Activated CD8-positive, alpha-beta memory T cell treated with anti-CD3 and anti-CD28 coated beads, Interleukin-2, amount 10 ng/mL, durations not matched to agents 7 days and 5 days (primary cell): ENCODE measurements at regions not wholly inside any gene's neighbourhood (a gene's known extent, or its start where the extent isn't known, plus 50 kb on each side); places are given as distances from the start of the nearest gene placed in this dataset.

Experiments used
- ATAC-seq: fragments of 150-1000 bp; cut with Tn5 transposase; one replicate; pipeline ENCODE4 v1.10.0; 2021; ENCODE audit warnings: moderate library complexity
- CTCF ChIA-PET: fragments of 350-600 bp; sonication (Branson Sonifier 250); formaldehyde crosslinking; loops from one replicate; lab custom pipeline; 2021; ENCODE audit warnings: antibody characterized with exemption; lab: Charles Lee
- DNase-seq: peaks from one replicate; pipeline ENCODE4 v3.0.0-alpha.2; 2020
- H3K27ac Mint-ChIP-seq: one replicate; pipeline ENCODE4 v1.8.0; 2021; ENCODE audit warnings: mild to moderate bottlenecking, mixed read lengths
- H3K27me3 Mint-ChIP-seq: one replicate; pipeline ENCODE4 v1.8.0; 2021; ENCODE audit warnings: mixed read lengths
- H3K36me3 Mint-ChIP-seq: one replicate; pipeline ENCODE4 v1.8.0; 2021; ENCODE audit warnings: mild to moderate bottlenecking, mixed read lengths
- H3K4me1 Mint-ChIP-seq: one replicate; pipeline ENCODE4 v1.8.0; 2021; ENCODE audit warnings: mixed read lengths
- H3K4me3 Mint-ChIP-seq: one replicate; pipeline ENCODE4 v1.8.0; 2021; ENCODE audit warnings: mild to moderate bottlenecking, moderate library complexity, mixed read lengths
- H3K9me3 Mint-ChIP-seq: one replicate; pipeline ENCODE4 v1.8.0; 2022; ENCODE audit warnings: low read depth, mixed read lengths

DNA sequence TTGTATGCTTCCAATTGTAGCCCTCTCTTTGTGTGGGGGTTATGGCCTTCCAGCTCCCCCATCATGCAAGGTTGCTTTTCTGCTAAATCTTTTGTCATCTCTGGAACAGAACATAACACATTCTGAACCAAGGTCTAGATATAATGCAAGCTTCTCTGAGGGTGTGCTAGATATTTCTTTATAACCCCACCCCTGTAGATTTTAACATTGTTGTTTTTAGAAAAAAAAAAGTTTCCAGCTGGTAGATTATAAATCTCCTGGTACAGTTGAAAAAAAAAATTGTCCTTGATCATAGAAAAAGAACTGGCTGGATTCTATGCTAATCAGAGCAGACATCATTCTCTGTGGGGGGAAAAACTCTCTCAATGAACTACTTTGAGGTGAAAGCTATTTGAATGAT, 363.3 kb downstream of the METTL15 start:
- ATAC-seq (no peak), DNase-seq (no peak)
- no peak overlapping the region for H3K4me3 Mint-ChIP-seq
- H3K4me1 Mint-ChIP-seq: no peaks in the 10 kb centered on the region
- no peak overlapping the region for H3K27ac Mint-ChIP-seq
- H3K9me3 Mint-ChIP-seq: no peaks in the 10 kb centered on the region
- CTCF ChIA-PET: no interaction called here
- H3K27me3 Mint-ChIP-seq: no peaks in the 10 kb centered on the region
- H3K36me3 Mint-ChIP-seq: no peaks in the 10 kb centered on the region

DNA sequence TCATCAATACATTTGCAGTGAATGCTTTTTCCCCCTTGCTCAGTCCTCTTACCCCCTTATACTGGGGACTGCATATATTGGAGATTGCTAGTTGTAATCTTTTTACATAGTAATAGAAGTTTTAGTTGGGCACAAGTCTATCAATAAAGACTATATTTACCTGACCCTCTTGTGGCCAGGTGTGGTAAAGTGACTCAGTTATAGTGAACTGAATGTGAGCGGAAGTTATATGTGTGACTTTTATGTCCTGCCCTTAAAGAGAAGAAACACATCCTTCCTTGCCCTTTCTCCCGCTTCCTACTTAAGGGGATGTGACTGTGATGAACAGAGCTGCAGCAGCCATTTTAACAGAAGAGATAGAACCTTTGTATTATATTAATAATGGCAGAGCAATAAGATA, 362.0 kb downstream of the METTL15 start:
- no peak for DNase-seq
- H3K27me3 Mint-ChIP-seq: no peaks in the 10 kb centered on the region
- CTCF ChIA-PET: no interaction called here
- H3K4me1 Mint-ChIP-seq: no peaks in the 10 kb centered on the region
- no peak overlapping the region for H3K4me3 Mint-ChIP-seq
- no peaks in the 10 kb centered on the region for H3K36me3 Mint-ChIP-seq
- H3K9me3 Mint-ChIP-seq: no peaks in the 10 kb centered on the region
- H3K27ac Mint-ChIP-seq: no peak overlapping the region
- no peak for ATAC-seq

DNA sequence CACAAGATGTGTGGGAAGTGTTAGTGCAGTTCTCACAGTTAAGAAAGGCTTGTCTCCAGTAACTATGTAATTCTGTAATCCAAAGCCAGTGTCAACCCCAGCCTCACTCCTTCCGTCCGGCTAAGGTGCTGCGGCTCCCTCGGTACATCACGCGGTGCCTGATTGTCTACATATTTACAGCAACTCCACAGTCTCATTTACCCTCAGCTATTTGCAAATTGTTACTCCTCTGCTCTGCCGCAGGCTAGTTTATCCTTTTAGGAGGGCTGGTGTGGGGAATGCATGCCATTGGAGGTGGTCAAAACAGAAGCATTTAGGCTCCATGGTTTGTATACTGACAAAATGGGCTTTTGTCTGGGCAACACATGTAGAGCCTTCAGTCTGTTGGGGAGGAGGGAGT, 358.3 kb downstream of the METTL15 start:
- no peaks in the 10 kb centered on the region for H3K36me3 Mint-ChIP-seq
- H3K4me3 Mint-ChIP-seq: no peak overlapping the region
- no peak overlapping the region for H3K27ac Mint-ChIP-seq
- ATAC-seq: no peak
- no peaks in the 10 kb centered on the region for H3K4me1 Mint-ChIP-seq
- CTCF ChIA-PET: no interaction called here
- DNase-seq: no peak
- no peaks in the 10 kb centered on the region for H3K9me3 Mint-ChIP-seq
- no peaks in the 10 kb centered on the region for H3K27me3 Mint-ChIP-seq

- Mint-ChIP-seq H3K4me3 (no peak overlapping the region), H3K4me1 (no peaks in the 10 kb centered on the region), H3K27me3 (no peaks in the 10 kb centered on the region), H3K27ac (no peak overlapping the region), H3K9me3 (no peaks in the 10 kb centered on the region), H3K36me3 (no peaks in the 10 kb centered on the region)
- DNase-seq (no peak), ATAC-seq (no peak)
- CTCF ChIA-PET: no interaction called here
Observed at GRCh38 chr11:28464252-28464867, 356.2 kb downstream of the METTL15 start.

DNA sequence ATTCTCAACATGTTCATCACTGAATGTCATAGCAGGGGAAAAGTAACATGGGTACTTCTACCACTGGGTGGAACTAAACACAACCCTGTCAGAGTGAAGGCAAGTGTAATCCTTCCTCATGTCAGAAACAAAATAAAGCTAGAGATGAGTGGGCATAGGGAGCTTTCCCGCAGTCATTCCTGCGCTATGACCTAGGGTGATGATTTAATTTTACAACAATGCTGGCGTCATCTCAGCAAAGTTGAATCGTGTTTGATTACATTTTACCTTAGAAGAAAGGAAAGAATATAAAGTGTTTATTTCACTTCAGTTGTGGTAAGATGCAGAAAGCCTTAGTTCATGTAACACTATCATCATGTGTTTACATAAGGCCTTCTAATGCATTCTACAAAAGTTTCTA, 355.6 kb downstream of the METTL15 start:
- no peaks in the 10 kb centered on the region for H3K27me3 Mint-ChIP-seq
- CTCF ChIA-PET: no interaction called here

GRCh38 chr11:28461846-28462245, 353.7 kb downstream of the METTL15 start:
- H3K27ac Mint-ChIP-seq: no peak overlapping the region
- H3K4me3 Mint-ChIP-seq: no peak overlapping the region
- no peaks in the 10 kb centered on the region for H3K36me3 Mint-ChIP-seq
- no peak for DNase-seq
- CTCF ChIA-PET: no interaction called here
- ATAC-seq: no peak
- no peaks in the 10 kb centered on the region for H3K4me1 Mint-ChIP-seq
- H3K9me3 Mint-ChIP-seq: no peaks in the 10 kb centered on the region
- H3K27me3 Mint-ChIP-seq: no peaks in the 10 kb centered on the region

More for the DNA sequence above, 355.6 kb downstream of the METTL15 start:
- ATAC-seq (no peak), DNase-seq (no peak)
- H3K9me3 Mint-ChIP-seq: no peaks in the 10 kb centered on the region
- no peaks in the 10 kb centered on the region for H3K36me3 Mint-ChIP-seq
- no peak overlapping the region for H3K27ac Mint-ChIP-seq
- no peaks in the 10 kb centered on the region for H3K4me1 Mint-ChIP-seq
- no peak overlapping the region for H3K4me3 Mint-ChIP-seq

DNA sequence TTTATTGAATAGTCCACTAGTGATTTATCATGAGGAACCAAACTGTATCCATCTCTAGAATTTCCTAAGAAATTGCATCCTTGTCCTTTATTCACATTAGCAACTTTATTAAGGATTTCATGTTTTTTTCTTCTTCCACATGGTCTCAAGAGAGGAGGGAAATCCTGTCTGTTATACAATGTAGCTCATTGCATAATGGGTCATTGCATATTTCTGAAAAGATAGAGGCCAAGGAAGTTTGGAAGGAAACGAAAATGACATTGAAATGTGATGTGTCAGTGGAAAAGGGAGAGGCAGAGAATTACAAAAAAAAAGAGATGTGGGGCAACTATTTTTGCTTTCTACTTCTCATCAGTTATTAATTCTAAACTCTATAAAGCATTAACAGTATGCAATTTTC, 353.1 kb downstream of the METTL15 start:
- Mint-ChIP-seq H3K4me3 (no peak overlapping the region), H3K36me3 (no peaks in the 10 kb centered on the region), H3K27me3 (no peaks in the 10 kb centered on the region), H3K9me3 (no peaks in the 10 kb centered on the region), H3K4me1 (no peaks in the 10 kb centered on the region), H3K27ac (no peak overlapping the region)
- CTCF ChIA-PET: no interaction called here
- no peak for DNase-seq
- no peak for ATAC-seq

DNA sequence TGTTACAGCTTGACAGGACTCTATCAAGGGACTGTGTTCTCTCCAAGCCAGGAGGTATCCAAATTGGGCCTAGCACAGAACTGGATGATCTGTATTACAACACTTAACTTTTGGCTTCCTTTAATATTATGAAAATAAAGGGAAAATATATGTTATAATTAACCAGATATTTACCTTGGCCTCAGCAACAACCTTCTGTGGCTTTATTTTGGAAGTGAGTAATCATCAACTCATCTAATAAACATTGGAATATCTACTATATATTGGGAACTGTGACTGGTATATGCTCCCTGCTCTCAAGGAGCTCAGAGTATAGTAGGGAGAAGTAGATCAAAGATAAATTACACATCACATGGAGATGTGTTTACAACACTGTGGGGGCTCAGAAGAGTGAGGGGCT, 352.2 kb downstream of the METTL15 start:
- no peaks in the 10 kb centered on the region for H3K27me3 Mint-ChIP-seq
- DNase-seq (no peak), ATAC-seq (no peak)
- no peak overlapping the region for H3K4me3 Mint-ChIP-seq
- no peaks in the 10 kb centered on the region for H3K36me3 Mint-ChIP-seq
- H3K4me1 Mint-ChIP-seq: no peaks in the 10 kb centered on the region
- no peak overlapping the region for H3K27ac Mint-ChIP-seq
- H3K9me3 Mint-ChIP-seq: no peaks in the 10 kb centered on the region
- CTCF ChIA-PET: no interaction called here

GRCh38 chr11:28459912-28460311, 351.7 kb downstream of the METTL15 start:
- DNase-seq (no peak), ATAC-seq (no peak)
- no peak overlapping the region for H3K27ac Mint-ChIP-seq
- CTCF ChIA-PET: no interaction called here
- H3K4me3 Mint-ChIP-seq: no peak overlapping the region
- H3K36me3 Mint-ChIP-seq: no peaks in the 10 kb centered on the region
- no peaks in the 10 kb centered on the region for H3K4me1 Mint-ChIP-seq
- no peaks in the 10 kb centered on the region for H3K9me3 Mint-ChIP-seq
- no peaks in the 10 kb centered on the region for H3K27me3 Mint-ChIP-seq

- DNase-seq: no peak
- CTCF ChIA-PET: interaction anchor here (1.3 kb wide), 1 partner anchor 21 kb away, joined by 4 read pairs; no protein-coding TSS in a partner anchor
- no peak overlapping the region for H3K27ac Mint-ChIP-seq
- no peaks in the 10 kb centered on the region for H3K4me1 Mint-ChIP-seq
- H3K9me3 Mint-ChIP-seq: no peaks in the 10 kb centered on the region
- no peaks in the 10 kb centered on the region for H3K36me3 Mint-ChIP-seq
- ATAC-seq: no peak
- H3K27me3 Mint-ChIP-seq: no peaks in the 10 kb centered on the region
- no peak overlapping the region for H3K4me3 Mint-ChIP-seq
Observed at GRCh38 chr11:28457481-28458065, 349.4 kb downstream of the METTL15 start.

DNA sequence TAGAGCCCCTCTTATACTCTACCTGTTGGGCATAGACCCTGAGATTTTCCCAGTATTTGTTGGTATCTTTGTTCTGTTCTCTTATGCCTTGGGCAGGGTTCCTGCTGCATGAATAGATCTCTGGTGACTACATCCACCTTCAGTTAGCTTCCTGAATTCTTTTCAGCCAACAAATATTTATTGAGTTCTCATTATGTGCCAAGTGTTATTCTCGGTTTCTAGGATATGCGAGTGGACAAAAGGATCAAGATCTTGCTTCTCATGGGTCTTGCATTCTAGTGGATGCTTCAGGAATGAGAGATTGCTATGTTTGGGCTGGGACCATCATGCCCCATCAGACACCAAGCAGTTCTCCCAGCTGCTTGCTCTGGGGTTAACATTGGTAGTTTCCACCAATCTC, 340.0 kb downstream of the METTL15 start:
- no peak overlapping the region for H3K27ac Mint-ChIP-seq
- no peaks in the 10 kb centered on the region for H3K4me1 Mint-ChIP-seq
- no peak overlapping the region for H3K4me3 Mint-ChIP-seq
- no peaks in the 10 kb centered on the region for H3K27me3 Mint-ChIP-seq
- no peaks in the 10 kb centered on the region for H3K36me3 Mint-ChIP-seq
- DNase-seq: no peak
- no peaks in the 10 kb centered on the region for H3K9me3 Mint-ChIP-seq
- CTCF ChIA-PET: no interaction called here
- ATAC-seq: no peak

GRCh38 chr11:28447226-28447625, 339.0 kb downstream of the METTL15 start:
- Mint-ChIP-seq H3K4me3 (no peak overlapping the region), H3K27me3 (no peaks in the 10 kb centered on the region), H3K9me3 (no peaks in the 10 kb centered on the region), H3K36me3 (no peaks in the 10 kb centered on the region), H3K4me1 (no peaks in the 10 kb centered on the region), H3K27ac (no peak overlapping the region)
- CTCF ChIA-PET: no interaction called here
- ATAC-seq: no peak
- no peak for DNase-seq

DNA sequence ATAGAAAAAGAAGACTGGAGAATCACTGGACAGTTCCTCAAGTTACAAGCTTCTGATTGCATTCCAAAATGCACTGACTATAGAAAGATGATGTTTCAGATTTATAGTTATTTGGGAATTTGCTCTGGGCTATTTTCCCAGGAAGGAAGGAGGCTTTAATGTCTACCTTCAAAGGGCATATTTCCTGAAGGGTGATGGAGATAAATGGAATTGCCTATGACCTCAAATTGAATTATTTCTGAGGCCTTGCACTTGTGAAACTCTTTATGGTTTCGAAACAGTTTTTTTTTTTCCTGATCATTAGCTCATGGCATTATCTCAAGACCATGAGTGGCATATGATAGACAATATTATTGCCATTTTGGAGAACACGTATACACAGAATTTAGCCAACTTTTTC, 333.9 kb downstream of the METTL15 start:
- Mint-ChIP-seq H3K36me3 (no peaks in the 10 kb centered on the region), H3K27ac (no peak overlapping the region), H3K9me3 (no peaks in the 10 kb centered on the region), H3K4me1 (no peaks in the 10 kb centered on the region), H3K27me3 (no peaks in the 10 kb centered on the region), H3K4me3 (no peak overlapping the region)
- ATAC-seq: no peak
- DNase-seq: no peak
- CTCF ChIA-PET: no interaction called here

- H3K27ac Mint-ChIP-seq: no peak overlapping the region
- H3K4me3 Mint-ChIP-seq: no peak overlapping the region
- no peaks in the 10 kb centered on the region for H3K27me3 Mint-ChIP-seq
- ATAC-seq (no peak), DNase-seq (no peak)
- no peaks in the 10 kb centered on the region for H3K36me3 Mint-ChIP-seq
- CTCF ChIA-PET: no interaction called here
- H3K4me1 Mint-ChIP-seq: no peaks in the 10 kb centered on the region
- no peaks in the 10 kb centered on the region for H3K9me3 Mint-ChIP-seq
Observed at GRCh38 chr11:28439403-28439802, 331.2 kb downstream of the METTL15 start.
